Stimulated activated CD8-positive, alpha-beta memory T cell treated with anti-CD3 and anti-CD28 coated beads, Interleukin-4, amount 100 ng/mL, for 24 hours (primary cell): ENCODE measurements at regions not wholly inside any gene's neighbourhood (a gene's known extent, or its start where the extent isn't known, plus 50 kb on each side); places are given as distances from the start of the nearest gene placed in this dataset.

Source experiments
- DNase-seq: peaks from one replicate; pipeline ENCODE4 v3.0.0-alpha.2; 2020; ENCODE audit warnings: low read depth

DNA sequence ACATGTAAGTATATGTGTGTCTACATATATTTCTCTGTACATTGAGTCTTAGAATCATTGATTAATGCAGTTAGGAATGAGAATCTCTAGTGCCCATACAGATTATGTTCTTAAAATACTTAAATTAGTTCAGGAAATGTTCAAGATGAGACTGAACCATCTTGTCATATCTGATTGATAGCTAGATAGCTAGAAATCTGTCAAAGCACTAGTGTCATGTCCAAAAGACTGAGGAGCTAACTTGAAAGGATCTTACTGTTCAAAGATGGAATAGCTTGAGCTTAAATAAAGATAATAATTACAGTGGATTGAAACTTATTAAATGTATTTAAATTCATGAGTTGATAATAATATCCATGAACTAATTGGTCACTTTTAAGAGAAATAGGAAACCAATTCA lies 191.7 kb upstream of the TCF21 start:
- DNase-seq, result no peak

- no peak for DNase-seq
Observed at GRCh38 chr6:133697666-133698065, 191.2 kb upstream of the TCF21 start.

GRCh38 chr6:133698272-133698671 lies 190.6 kb upstream of the TCF21 start:
- no peak for DNase-seq

DNA sequence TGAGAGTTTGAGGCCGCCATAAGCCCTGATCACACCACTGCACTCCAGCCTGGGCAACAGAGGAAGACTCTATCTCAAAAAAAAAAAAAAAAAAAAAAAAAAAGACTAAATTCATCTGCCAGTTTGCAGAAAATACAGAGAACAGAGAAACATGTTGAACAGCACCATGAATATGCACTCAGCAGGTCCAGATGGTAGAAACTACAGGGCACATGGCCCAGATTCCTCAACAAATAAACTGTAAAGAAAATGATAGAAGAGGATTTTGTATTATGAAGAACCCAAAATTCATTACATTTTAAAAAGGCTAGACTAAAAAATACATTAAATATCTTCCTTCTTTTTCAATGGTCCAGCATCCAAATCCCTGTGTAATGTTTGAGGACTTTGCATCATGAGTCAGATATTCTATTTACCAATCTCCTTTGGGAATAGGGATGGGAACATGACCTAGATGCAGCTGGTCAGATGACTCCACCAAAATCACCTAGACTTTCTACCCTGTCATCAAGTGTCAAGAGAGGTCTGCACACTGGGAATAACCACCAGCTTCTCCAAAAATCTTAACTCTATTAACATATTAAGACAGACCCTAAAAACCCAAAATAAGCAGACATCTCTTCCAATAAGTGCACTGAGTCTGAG lies 189.1 kb upstream of the TCF21 start:
- no peak for DNase-seq

GRCh38 chr6:133701633-133702331 lies 187.1 kb upstream of the TCF21 start:
- DNase-seq, result no peak

GRCh38 chr6:133704371-133704770 lies 184.5 kb upstream of the TCF21 start:
- no peak for DNase-seq

DNA sequence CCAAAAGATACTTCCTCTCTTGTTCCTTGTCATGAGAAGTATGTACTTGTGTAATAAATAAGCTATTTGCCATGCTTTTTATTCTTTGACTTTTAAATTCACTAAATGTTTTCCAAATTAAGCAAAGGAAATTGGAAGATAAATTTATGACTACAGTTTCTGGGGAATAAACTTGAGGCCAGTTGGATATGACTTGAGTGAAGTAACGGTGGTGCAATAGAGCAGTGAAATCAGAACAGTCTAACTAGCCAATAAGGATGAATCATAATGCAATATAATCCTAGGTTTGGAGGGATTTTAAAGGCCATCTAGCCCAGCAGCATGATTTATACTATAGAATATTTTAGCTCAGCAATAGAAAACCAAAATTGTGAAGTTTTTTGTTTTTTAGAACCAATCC lies 183.8 kb upstream of the TCF21 start:
- DNase-seq, result no peak

DNA sequence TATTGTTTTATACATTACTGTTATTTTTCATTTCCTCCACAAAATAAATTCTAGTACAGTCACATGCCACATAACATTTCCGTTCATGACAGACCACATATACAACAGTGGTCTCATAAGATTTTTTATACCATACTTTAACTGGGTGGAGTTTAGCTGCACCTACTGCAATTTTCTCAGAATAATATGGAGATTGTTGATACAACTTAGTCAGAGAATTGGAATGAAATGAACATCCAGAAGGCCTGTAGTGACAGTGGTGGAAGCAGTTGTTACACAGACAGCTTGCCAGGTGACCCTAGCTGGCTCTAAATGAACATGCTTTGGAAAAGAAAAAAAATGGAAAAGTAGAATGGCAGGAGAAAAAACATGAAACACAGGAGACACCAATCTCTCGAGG lies 183.2 kb upstream of the TCF21 start:
- no peak for DNase-seq

DNA sequence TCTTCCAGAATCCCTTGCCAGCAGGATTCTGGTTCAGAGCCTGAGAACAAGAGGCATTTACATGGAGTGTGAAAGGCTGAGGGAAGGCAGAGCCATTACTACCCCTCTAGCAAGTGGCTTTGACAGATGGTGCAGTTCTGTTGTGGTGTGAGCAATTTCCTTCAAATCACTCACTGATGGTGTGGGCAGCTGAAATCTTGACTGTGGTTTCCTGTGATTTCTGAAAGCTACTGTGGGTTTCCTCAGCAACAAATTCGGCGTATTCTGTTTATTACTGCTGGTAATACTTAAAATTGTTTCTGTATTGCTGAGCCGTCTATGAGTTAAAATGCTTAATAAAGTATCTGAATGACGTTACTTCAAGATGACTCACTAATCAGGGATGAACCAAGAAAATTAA lies 181.5 kb upstream of the TCF21 start:
- no peak for DNase-seq

DNA sequence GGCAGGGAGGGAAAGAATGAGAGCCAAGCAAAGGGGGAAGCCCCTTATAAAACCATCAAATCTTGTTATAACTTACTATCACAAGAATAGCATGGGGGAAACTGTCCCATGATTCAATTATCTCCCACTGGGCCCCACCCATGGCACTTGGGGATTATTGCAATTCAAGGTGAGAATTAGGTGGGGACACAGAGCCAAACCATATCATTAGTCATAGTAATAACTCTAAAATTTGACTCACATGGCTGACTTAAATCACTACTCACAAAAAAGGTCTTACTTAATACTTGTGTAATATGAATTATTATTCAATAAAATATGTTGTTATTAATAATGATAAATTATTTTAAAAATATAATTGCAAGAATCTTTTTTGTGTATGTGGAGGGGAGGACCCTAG lies 178.1 kb upstream of the TCF21 start:
- DNase-seq, result no peak

- DNase-seq, result no peak
Observed at GRCh38 chr6:133715270-133715669, 173.6 kb upstream of the TCF21 start.

DNA sequence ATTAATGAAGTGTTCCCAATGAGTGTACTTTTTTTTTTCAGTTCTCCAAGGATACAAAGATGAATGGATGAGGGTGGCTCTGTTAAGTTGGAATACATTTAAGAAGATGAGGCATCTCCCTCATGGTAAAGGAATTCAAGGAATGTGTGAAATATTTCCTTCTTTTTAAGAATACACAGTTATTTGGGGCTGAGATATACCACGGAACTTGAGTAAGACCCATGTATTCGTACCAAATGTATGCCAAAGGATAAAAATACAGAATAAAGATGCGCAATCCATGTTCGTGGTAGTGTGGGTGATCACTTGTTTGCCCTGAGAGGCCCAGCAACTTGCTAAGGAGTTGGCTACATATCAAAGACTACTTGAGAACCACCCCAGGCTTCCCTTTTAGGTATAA lies 164.2 kb upstream of the TCF21 start:
- DNase-seq, result no peak

DNA sequence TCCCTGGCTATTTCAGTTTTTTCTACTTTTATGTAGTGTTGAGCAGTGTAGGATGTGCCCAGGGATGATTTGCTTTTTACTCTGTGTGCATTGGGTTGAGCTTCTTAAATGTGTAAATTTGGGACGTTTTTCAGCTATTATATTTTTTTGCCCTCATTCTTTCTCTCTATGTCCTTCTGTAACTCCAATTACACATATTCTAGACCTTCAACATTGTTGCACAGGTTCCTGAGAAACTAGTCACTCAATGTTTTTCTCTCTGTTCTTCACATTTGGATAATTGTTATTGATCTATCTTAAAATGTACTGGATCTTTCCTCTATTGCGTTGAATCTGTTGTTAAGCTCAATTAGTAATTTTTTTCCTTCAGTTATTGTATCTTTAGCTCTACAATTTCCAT lies 162.7 kb upstream of the TCF21 start:
- no peak for DNase-seq

- no peak for DNase-seq
Observed at GRCh38 chr6:133730881-133731280, 158.0 kb upstream of the TCF21 start.

DNA sequence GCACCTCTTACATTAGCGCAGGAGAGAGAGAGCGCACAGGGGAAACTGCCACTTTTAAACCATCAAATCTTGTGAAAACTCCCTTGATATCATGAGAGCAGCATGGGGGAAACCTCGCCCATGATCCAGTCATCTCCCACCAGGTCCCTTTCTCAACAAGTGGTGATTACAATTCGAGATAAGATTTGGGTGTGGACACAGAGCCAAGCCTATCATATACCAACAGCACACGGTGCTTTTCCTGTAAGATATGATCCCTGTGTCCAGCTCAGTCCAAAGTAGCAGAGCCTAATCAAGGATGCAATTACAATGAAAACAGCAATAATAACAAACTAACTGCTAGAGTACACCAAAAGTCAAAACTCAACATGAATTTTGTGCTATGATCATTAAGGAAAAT lies 148.7 kb upstream of the TCF21 start:
- no peak for DNase-seq

GRCh38 chr6:133740816-133741215 lies 148.1 kb upstream of the TCF21 start:
- DNase-seq, result no peak

GRCh38 chr6:133741375-133741861 lies 147.5 kb upstream of the TCF21 start:
- DNase-seq, result no peak

GRCh38 chr6:133743621-133744020 lies 145.3 kb upstream of the TCF21 start:
- no peak for DNase-seq

DNA sequence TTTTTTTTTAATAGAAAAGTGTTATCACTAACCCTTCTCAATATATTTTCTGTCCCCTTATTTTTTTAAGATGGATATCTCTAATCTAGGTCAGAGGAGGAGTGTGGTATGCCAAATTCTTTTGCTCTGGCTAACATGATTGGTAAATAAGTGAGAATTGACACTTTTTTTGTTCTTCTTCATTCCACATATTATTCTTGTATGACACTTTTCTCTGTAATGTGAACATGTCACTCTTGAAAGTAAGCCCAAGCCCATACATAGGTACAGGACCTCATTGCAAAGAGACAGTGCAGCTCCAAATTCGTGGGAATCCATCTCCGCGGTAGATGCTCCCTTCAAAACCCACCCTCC lies 142.5 kb upstream of the TCF21 start:
- no peak for DNase-seq

- no peak for DNase-seq
Observed at GRCh38 chr6:133748628-133749027, 140.3 kb upstream of the TCF21 start.

DNA sequence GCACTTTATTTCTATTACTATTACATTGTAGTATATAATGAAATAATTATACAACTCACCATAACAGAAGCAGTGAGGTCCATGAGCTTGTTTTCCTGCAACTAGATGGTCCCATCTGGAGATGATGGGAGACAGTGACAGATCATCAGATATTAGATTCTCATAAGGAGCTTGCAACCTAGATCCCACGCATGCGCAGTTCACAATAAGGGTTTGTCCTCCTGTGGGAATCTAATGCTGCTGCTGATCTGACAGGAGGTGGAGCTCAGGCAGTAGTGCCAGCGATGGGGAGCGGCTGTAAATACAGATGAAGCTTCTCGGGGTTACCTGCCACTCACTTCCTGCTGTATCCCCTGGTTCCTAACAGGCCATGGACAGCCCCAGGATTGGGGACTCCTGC lies 139.5 kb upstream of the TCF21 start:
- no peak for DNase-seq

GRCh38 chr6:133752129-133752528 lies 136.8 kb upstream of the TCF21 start:
- DNase-seq, result no peak

- DNase-seq, result no peak
Observed at GRCh38 chr6:133753756-133754155, 135.2 kb upstream of the TCF21 start.

DNA sequence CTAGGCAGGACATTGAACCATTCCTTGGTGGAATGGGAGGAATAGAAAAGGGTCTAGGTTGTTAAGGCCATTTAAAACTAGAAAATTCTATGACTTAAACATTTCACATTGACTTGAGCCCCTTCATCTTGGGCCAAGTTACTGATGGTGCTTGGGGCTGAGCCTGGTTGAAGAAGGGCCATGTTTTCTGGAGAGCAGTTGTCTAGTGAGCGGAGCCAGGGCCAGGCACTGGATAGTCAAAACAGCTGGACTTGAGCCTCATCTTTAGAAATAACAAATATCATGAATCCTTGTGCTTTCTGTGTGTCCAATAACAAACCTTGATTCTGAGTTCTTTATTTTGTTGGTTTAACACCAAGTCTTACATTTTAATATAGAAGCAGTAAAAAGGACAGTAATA lies 134.6 kb upstream of the TCF21 start:
- no peak for DNase-seq
